Stimulated activated CD4-positive, alpha-beta T cell treated with anti-CD3 and anti-CD28 coated beads, Interleukin-2, amount 100 ng/mL, for 4 hours (primary cell): ENCODE measurements at regions not wholly inside any gene's neighbourhood (a gene's known extent, or its start where the extent isn't known, plus 50 kb on each side); places are given as distances from the start of the nearest gene placed in this dataset.
"Not testable (repeated sequence)": the region's sequence is repeated elsewhere in the genome, so short reads cannot be mapped to it uniquely, and the experiment has no call there.

Experiments
- DNase-seq: peaks from one replicate; pipeline ENCODE4 v3.0.0-alpha.2; 2020; ENCODE audit warnings: low read depth

DNA sequence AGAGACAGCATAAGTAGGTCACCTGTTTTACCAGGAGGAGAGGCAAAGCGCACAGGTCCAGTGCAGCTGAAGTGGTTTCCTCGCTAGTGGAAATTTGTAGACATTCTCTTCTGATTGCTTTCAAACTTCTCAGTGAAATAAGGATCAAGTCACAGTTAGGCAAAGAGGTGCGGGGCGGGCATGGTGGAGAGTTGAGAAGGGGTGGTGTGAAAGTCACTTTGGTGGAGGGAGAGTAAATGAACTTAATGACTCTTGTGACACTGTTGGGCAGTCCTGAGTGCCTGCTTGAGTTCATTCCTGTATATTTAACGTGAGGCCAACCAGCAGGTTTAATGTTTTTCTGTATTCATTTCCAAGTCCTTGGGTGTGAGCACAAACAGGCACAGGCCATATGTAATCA lies 235.6 kb downstream of the TRIML1 start:
- no peak for DNase-seq

DNA sequence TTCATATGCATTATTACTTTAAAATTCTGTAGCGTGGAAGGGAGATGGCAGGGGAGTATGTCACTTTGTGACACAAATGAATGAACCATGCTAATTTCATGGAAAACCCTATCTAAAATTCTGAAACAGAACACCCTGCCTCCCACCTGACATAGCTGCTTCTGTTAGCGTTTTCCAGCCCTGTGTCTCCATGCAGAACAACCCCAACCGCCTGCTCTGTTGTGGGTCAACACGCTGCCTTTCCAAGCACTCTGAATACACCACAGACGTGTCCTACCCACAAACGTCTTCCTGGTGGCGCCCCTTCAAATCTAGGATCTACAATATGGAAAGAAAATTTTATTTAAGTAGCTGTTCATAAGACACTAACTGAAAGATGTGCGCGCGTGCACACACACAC lies 238.6 kb downstream of the TRIML1 start:
- no peak for DNase-seq

DNA sequence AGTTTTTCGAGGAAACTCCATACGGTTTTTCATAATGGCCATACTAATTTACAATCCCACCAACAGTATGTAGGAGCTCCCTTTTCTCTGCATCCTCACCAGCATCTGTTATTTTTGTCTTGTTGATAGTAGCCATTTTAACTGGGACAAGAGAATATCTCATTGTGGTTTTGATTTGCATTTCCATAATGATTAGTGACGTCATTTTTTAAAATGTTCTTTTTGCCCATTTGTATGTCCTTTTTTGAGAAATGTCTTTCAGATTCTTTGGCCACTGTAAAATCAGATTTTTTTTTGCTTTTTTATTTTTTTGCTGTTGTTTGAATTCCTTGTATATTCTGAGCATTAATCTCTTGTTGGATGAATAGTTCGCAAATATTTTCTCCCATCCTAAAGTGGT lies 243.9 kb downstream of the TRIML1 start:
- DNase-seq = no peak

DNA sequence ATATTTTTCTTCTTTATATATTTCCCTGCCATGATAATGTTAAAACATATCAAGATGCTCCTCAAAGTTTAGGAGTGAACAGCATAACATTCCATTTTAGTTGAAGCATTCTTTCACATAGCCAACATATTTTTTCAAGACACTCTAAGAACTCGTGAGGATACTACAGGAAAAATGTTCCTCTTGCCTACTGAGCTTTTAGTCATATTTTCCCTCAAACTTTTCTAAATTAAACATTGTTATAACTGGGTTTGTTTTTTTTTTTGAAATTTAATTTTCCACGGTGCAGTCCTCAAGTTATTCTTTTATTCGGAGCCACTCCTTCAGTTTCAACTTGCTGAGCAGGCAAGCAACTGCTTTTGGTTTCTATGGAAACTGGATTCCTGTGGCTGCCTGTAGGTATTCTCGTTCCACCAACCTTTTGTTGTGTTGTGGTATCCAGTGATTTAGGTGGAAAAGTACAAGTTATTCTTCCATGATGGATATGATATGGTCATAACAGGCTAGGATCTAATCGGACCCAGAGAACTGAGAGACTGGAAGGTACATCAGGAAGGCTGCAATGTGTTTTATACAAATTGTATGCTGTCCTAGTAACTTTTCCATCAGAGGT lies 248.0 kb downstream of the TRIML1 start:
- no peak for DNase-seq

DNA sequence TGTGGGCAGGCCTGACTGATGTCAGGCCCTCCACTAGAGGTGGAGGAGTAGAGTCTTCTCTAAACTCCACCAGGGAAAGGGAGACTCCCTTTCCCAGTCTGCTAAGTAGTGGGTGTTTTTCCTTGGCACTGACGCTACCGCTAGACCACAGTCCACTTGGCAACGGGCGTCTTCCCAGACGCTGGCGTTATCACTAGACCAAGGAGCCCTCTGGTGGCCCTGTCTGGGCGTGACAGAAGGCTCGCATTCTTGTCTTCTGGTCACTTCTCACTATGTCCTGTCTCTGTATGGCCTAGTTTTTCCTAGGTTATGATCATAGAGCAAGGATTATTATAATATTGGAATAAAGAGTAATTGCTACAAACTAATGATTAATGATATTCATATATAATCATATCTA lies 252.1 kb downstream of the TRIML1 start:
- not testable (repeated sequence) for DNase-seq

DNA sequence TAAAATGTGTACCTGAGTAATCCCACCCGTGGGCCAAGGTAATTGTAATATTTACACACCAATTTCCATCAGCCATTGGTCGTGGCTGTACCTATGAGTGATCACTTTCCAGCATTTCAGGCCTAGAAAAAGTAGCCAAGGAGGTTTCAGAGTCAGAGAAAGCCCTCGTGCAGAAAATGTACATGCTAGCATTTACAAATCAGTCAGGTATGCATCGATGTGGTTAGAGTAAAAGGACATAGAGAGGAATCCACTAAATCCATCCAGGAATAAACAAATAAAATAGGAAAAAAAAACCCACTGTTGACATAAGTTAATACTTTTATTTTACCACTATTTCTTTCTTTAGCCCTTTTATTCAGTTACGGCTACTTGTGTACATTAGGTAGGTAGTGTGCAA lies 256.8 kb downstream of the TRIML1 start:
- no peak for DNase-seq

DNA sequence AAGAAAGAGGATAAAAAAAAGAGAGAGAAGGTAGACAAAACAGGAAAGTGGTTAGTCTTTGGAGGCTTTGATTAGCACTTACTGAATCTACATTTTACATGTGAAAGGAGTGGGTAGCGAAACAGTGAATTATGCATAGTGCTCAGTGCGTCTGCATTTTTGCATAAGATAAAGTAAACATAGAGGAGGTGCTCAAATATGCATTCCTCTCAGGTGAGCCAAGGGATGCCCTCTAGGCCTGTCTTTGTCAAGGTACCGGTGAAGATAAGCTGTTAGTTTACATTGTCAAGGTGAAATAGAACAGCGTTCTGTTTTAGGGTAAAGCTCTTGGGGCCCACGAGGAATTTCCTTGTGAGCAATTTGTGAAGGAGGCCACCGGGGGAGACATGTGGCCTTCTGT lies 260.6 kb downstream of the TRIML1 start:
- no peak for DNase-seq

DNA sequence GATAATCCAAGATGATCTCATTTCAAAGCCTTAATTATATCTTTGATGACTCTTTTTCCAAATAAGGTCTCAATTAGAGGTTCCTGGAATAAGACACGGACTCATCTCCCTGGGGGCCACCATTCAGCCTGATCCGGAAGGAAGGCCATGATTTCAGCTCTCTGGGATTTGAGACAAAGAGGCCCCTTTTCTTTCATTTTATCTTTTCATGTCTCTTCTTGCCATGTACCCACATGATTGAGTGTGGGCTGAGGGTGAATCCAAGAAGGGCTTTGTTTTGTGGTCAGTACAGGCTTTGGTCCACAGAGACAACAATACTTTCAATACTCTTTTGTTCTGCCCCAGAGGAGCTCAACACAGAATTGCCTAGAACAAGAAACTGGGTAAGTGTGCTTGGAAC lies 261.2 kb downstream of the TRIML1 start:
- DNase-seq = no peak

DNA sequence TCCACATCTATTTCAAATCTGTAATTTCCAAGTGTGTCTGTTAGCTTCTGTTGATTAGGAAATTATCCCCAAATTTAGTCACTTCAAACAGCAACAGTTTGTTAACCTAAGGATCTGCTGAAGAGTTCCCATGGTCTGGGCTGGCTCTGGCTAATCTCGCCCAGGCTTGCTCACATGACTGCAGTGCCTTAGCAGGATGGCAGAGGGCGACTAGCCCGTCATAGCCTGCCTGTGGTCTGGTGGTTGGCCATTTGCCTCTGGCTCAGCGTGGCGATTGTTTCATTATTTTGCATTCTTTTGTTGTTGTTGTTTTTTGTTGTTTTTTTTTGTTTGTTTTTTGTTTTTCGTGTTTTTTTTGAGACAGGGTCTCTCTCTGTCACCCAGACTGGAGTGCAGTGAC lies 264.0 kb downstream of the TRIML1 start:
- no peak for DNase-seq

DNA sequence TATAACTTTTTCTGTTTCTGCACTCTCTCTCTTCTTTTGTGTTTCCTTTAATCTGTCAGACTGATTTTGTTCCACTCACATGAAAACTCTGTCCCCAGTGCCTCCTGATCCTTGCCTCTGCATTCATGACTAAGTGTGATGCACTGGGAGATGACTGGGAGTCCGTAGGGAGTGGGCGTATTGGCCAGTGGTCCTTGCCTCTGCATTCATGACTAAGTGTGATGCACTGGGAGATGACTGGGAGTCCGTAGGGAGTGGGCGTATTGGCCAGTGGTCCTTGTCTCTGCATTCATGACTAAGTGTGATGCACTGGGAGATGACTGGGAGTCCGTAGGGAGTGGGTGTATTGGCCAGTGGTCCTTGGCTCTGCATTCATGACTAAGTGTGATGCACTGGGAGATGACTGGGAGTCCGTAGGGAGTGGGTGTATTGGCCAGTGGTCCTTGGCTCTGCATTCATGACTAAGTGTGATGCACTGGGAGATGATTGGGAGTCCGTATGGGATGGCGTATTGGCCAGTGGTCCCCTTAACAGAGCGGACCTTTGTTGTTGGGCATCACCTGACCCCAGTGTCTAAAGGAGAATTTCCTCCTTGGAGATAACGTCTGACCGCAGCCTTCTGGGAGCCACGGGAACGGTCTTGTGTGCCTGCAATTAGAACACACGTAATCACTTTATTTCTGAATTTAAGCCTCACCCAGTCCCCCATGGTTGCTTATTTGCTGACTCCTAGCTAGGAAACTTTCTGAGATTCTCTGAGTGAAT lies 266.0 kb downstream of the TRIML1 start:
- not testable (repeated sequence) for DNase-seq

DNA sequence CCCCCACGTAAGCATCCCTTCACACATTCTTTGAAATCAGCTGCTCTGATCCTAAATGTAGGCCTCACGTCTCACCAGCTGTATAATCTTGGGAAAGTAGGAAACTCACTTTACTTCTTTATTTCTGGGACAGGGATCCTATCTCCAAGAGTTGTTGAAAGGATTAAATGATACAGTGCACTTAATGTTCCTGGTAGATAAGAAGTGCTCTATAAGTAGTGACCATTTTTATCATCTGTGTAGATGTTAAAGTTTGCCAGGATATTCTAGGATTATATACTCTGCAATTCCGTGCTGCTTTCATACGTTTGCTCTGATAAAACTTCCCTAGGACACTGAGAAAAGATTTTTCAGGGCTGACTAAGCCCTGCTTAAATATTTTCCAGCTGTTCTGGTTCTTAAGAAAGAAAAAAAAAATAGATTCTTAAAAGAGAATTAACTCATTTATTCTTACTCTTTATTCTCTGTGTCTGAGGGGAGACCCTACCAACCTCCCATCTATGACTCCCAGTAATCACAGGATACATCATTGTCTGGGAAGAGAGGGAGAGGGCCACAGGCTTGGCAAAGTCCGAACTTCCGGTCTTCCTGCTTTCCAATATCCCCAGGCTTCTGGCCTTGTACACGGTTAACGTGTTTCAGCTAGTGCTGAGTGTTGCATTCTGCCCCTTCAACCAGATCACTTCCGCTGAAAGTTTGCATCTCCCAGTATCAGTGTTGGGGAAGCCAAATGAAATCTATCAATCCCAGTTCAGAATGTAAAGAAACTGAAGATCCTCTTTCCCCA lies 269.2 kb downstream of the TRIML1 start:
- DNase-seq = no peak

DNA sequence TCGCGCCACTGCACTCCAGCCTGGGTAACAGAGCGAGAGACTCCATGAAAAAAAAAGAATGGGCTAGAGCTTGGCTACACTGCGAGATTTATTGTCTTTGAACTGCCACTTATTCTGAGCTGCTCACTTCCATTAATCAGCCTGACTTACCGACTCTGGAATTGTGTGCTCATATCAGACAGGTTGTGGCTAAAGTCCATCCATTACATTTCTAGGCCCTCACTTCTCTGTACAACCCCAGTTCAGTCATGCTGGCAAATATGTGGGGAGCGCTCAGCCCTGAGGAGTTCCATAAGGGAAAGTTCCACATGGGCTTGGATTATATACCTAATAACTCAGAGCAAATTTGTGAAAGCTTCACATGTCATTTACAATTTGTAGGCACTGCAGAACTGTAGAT lies 270.6 kb downstream of the TRIML1 start:
- no peak for DNase-seq

DNA sequence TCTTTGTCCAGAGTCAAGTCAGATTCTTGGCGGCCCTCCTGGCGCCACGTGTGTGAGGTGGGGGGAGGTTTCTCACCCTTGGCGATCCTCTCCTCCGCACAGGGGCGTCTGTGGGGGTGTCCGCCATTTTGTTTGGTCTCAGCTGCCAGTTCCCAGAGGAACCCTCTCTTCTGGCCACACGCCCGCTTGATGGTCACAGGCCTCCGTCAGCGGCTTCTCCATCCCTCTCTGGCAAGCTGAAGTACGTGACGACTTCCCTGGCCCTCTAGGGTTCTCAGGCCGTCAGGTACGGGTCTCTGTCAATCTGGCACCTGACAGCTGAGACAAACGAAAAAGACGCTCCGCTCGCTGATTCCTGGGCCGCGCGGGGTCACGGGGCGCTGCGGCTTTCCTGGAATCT lies 272.6 kb downstream of the TRIML1 start:
- DNase-seq = no peak

DNA sequence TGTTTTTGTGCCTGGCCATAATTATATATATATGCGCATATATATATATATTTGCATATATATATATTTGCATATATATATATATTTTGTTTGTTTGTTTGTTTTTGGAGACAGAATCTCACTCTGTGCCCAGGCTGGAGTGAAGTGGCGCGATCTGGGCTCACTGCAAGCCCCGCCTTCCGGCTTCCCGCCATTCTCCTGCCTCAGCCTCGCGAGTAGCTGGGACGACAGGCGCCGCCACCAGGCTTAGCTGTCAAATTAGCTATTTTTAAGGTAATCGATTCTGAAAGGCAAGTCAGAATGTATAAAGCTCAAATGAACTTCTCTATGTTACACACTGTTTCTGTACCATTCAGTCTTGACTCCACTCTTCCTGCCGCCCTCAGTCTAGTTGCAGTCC lies 273.3 kb downstream of the TRIML1 start:
- no peak for DNase-seq

DNA sequence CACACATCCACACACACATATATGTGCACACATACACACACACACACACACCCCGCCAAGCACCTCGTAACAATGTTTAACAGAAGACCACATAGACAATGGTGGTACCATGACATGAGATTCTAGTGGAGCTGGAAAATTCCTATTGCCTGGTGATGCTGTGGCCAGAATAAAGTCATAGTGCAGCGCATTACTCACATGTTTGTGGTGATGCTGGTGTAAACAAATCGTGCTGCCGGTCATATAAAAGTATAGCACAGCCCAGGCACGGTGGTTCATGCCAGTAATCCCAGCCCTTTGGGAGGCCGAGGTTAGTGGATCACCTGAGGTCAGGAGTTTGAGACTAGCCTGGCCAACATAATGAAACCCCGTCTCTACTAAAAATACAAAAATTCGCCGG lies 275.2 kb downstream of the TRIML1 start:
- DNase-seq = no peak

DNA sequence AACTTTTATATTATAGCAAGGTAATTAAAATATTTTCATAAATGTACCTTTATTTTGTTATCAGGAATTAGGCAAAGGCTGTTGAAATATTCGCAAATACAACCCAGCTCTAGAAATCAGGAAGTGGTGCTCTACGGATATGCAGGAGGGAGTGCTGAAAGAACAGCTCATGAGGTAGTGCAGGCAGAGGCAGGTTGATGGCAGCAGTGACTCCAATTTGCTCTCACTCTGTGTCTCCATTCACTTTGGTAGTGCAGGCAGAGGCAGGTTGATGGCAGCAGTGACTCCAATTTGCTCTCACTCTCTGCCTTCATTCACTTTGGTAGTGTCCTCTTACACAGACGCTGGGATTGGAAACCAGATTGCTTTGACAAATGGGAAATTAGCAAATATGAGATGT lies 277.9 kb downstream of the TRIML1 start:
- no peak for DNase-seq

DNA sequence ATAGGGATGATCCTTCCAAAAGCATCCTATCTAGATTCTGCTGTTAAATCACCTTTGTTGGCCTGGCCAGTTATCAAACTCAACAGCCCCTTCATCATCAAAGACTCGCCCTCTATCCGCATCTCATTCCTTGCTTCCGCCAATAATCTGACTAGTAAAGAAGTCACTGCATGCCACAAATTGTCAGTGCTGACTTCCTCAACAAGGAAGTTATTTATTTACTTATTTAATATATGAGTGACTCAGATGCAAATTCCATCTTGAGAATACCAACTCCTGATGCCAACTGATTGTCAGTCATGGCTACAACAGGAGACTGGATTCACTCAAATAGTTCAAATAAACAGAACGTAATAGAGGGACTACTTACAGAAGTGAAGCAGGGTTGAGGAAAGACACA lies 283.8 kb downstream of the TRIML1 start:
- DNase-seq = no peak

DNA sequence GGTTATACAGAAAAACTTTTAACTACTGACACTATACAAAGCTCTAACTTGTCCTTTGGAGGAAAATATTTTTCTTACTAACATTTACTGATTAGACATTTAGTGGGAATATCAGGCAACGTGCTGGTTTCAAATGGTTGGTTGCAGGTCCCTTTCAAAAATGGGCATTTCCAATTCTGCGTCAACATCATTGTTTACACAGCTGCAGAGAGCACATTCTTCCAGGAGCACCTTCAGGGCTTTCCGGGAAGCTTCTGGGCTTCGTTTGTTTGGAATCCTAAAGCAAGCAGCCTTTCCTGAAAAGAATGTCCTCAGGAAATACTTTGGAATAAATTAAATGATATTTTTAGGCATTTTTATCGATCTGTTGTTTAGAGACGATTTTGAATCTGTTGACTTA lies 289.7 kb downstream of the TRIML1 start:
- DNase-seq = no peak

DNA sequence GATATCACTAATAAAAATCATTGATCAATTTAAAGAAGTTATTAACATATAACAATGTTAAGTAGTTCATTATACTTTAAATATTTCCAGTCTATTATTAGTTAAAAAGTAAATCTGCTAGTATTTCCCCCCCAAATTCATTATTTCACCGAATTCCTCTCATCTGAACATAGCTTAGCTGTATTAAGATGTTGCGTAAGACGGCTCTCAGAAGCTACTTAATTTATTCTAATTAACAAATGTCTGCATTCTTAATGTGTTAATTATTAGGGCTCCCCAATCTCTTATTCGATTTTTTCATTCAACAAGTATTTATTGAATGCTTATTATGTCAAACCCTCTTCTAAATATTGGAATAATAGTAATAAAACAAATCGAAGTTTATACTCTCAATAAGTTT lies 290.7 kb downstream of the TRIML1 start:
- DNase-seq = no peak

DNA sequence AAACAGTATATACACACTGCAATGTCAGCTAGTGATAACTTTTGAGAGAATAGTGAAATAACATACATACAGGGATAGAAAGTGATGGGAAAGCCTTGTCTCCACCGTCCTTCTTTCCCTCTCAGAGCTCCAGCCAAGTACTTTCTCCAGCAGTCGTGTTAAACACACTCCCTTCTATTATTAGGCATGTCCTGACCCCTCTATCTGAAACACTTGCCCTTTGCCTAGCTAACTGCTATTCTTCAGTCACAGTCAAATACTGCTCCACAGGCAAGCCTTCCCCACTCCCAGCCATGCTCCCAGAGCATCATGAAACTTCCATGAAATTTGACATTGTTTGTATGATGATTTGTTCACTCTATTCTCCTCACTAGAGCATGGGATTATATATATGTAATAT lies 291.1 kb downstream of the TRIML1 start:
- no peak for DNase-seq

DNA sequence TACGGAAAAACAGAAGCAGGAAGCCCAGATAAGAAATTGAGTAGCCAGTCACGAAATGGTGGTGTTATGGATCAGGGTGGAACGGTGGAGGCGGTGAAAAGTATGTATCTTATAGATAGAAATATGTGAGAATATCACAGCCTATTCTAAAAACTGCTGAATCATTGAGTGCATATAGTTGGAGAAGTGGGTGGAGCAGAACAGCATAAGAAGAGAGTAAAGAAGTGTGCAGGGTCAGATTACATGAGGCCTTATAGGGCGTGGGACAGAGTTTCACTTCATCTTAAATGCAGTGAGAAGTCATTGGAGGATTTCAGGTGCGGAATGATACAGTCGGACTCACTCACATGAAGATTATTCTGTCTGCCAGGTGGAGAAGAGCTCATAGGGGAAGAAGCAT lies 293.1 kb downstream of the TRIML1 start:
- DNase-seq = no peak

DNA sequence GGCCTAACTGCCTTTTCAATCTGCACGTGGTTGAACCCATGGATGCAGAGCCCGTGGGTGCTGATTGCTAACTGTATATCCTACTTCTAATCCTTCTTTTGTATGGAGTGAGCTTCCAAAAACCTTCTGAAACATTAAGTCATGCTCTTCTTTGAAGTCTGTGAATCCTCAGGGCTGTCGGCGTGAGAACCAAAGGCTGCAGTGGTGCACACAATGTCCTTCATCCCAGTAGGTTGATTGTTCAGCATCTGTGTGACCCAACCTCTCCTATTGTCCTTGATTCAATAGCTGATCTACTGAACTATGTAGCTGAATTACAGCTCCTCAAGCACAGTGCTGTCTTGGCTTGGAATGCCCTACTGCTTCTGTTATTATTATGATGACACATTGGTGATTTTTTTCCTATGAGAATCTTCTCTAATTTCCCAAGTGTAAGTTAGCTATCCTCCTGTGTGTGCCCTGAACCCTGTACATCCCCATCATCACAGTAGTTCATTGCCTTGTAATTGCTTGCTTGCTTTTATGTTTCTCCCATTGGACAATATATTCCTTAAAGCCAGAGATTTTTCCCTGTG lies 294.6 kb downstream of the TRIML1 start:
- DNase-seq = no peak

DNA sequence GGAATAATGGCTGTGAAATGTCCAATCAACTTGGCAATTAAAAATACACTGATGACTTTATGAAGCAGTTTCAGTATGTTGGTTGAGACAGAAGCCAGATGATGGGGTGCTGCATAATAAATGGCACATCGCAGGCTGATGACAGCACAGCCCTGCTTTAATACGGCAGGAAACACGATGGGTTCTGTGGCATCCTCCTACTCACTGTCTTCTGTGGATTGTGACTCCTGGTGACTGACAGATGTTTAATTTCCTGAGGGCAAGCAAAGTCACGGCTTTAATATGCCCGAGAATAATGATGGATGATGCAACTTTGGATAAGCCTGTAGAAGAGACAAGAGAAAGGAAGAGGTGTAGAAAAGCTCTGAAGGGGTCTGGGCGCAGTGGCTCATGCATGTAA lies 295.4 kb downstream of the TRIML1 start:
- no peak for DNase-seq
